CD4-positive, alpha-beta T cell treated with Interleukin-4 for 1 hour (primary cell): ENCODE measurements at regions not wholly inside any gene's neighbourhood (a gene's known extent, or its start where the extent isn't known, plus 50 kb on each side); places are given as distances from the start of the nearest gene placed in this dataset.
"Not testable (repeated sequence)": the region's sequence is repeated elsewhere in the genome, so short reads cannot be mapped to it uniquely, and the experiment has no call there.

ENCODE experiments used
- DNase-seq, 2 donors: peaks; one replicate each; pipeline ENCODE4 v3.0.0-alpha.2; 2020 to 2022

- DNase-seq: no peak
These were observed 156.6 kb downstream of the UNC5CL start for GRCh38 chr6:40882323-40882997.

- DNase-seq: no peak
These were observed 157.5 kb downstream of the UNC5CL start for GRCh38 chr6:40881501-40881900.

- DNase-seq: no peak
These were observed 158.1 kb downstream of the UNC5CL start for GRCh38 chr6:40880906-40881305.

DNA sequence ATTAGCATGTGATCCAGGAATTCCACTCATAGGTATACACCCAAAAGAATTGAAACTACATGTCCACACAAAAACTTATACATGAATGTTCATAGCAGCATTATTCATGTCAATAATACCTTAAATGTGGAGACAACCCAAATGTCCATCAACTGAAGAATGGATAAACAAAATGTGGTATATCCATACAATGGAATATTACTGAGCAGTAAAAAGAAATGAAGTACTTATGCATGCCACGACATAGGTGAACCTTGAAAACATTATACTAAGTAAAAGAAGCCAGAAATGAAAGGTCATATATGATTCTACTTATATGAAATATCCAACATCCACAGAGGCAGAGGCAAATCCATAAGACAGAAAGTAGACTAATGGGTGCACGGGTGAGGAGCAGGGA lies 159.9 kb downstream of the UNC5CL start:
- DNase-seq: no peak

GRCh38 chr6:40877362-40877761 lies 161.7 kb downstream of the UNC5CL start:
- no peak for DNase-seq

DNA sequence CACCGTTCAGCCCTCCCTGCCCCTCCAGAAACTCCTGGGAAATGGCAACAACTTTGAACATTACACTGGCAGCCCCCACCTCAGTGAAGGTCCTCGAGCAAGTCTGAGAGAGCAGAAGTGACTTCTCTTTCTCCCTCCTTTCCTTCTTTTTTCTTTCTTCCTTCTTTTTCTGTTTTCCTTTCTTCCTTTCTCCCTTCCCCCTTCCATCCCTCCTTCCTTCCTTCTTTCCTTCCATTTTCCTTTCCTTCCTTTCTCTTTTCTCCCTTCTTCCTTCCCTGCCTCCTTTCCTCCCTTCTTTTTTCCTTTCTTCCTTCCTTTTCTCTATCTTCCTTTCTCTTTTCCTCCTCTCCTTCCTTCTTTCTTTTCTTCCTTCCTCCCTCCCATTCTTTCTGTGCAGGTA lies 162.7 kb downstream of the UNC5CL start:
- no peak for DNase-seq

GRCh38 chr6:40874495-40874894 lies 164.5 kb downstream of the UNC5CL start:
- DNase-seq: no peak

GRCh38 chr6:40871424-40871823 lies 167.6 kb downstream of the UNC5CL start:
- DNase-seq: no peak

DNA sequence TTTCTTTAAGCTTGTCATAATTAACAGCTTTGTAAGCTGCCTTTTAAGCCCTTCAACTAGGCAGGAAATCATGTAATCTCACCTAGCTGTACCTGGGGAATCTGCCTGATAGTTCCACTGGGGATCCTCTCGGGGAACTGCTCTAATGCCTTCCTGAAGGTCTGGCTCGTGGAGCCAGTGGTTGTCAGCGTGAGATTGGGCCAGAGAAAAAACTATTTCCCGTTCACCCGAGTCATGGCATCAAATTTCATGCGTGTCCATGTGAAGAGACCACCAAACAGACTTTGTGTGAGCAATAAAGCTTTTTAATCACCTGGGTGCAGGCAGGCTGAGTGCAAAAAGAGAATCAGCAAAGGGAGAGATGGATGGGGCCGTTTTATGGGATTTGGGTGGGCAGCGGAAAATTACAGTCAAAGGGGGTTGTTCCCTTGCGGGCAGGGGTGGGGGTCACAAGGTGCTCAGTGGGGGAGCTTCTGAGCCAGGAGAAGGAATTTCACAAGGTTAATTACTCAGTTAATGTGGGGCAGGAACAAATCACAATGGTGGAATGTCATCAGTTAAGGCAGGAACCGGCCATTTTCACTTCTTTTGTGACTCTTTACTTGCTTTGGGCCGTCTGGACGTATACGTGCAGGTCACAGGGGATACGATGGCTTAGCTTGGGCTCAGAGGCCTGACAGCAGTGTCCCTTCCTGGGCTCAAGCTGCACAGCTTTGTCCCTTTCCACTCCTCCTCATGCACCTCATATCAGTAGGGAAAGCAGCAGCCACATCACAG lies 170.7 kb downstream of the UNC5CL start:
- not testable (repeated sequence) for DNase-seq

GRCh38 chr6:40867527-40867926 lies 171.5 kb downstream of the UNC5CL start:
- not testable (repeated sequence) for DNase-seq

- not testable (repeated sequence) for DNase-seq
These were observed 173.8 kb downstream of the UNC5CL start for GRCh38 chr6:40865259-40865658.

DNA sequence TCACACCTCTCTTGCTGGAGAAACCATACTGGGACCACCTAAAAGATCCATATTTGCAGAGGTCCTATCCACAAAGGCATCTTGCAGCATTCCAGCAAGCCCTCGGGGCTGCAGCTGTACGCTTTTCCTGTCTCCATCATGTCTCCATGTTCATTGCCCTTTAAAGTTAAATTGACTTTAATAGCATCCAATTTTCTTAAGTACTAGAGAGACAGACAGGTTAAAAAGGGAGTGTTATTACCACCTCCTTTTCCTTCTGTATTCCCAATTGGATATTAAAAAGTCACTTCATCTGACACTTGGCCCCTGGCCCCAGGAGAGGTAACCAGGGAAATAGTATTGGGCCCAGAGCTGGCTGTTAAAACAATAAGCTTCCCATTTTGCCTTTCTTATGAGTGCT lies 178.6 kb downstream of the UNC5CL start:
- DNase-seq: no peak

DNA sequence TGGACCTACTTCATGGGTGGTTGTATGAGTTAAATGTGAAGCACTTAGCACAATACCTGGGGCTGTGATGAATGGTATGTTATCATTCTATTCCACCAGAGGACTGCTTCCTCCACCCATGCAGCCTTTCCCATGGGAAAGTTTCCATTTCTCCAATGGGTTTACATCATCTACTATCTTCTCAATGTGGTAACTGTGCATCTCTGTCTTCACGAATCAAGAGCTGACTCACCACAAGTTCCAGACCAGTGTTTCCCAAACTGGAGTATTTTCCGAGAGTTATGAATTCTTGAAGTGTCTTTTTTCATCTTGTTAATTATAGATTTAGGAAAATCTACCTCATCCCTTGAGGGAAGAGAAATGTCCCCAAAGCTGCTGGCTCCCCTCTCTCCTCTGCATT lies 182.8 kb downstream of the UNC5CL start:
- DNase-seq: no peak

DNA sequence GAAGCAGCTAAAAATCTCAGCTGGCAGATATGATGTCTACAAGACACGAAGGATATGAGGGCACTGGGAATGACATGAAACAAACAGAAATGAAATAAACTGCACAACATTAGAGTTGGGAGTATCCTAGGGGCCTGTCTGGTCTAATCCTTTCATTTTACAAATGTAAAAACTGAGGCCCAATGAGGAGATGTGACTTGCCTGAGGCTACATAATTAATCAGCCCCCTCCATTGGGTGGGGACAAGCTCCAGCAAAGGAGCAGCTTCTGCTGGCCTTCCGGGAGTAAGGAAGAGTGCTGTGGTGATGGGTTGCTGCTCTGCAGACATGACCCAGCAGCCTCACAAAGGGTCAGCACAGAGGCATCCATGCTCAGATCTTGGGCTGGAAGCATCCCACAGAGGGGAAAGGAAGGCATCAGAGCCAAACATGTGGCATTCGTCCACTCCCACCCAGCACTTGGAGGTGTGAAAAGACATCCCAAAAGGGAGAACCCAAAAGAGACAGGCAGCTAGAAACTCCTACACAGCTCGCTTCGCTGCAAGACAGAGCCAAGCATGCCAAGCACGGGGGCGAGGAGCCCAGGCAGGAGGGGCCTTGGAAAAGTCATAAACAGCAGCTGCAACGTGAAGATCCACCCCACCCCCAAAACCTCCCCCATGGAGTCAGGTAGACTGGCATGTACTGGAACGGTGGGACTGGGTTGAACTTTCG lies 183.7 kb downstream of the UNC5CL start:
- DNase-seq: no peak

DNA sequence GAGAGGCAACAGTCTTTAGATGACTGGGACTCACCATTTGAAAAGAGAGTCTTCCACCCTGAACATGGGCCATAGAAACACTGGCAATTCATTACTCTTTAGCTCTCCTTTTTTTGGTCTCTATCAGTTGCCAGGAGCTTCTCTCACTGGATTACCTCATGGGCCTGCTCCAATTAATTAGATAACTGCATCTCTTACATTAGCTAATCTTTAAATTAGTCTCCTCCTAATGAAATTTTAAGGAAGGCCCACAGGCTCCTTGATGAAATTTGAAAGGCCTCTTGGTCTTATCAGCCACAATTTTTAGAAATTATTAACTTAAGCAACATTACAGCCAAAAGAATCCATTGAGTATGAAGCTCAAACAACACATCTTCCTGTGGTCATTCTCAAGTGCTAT lies 184.4 kb downstream of the UNC5CL start:
- DNase-seq: no peak

GRCh38 chr6:40852779-40853373 lies 186.1 kb downstream of the UNC5CL start:
- DNase-seq: no peak

DNA sequence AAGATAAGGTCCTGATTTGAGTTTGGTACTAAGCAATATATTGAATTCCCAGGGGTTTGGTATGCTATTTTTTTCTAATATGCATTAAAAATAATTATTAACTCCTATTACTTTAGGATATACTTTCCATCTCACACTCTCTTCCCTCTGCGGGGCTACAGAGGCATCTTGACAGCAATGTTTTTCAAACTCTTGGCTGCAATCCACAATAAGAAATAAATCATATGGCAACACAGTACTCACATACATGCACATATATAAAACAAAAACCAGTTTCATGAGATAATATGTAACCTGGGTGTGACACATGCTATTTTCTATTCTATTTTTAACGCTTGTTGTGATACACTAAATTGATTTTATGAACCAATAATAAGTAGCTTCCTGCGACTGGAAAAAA lies 189.5 kb downstream of the UNC5CL start:
- DNase-seq: no peak

GRCh38 chr6:40848868-40849514 lies 190.0 kb downstream of the UNC5CL start:
- DNase-seq: no peak

DNA sequence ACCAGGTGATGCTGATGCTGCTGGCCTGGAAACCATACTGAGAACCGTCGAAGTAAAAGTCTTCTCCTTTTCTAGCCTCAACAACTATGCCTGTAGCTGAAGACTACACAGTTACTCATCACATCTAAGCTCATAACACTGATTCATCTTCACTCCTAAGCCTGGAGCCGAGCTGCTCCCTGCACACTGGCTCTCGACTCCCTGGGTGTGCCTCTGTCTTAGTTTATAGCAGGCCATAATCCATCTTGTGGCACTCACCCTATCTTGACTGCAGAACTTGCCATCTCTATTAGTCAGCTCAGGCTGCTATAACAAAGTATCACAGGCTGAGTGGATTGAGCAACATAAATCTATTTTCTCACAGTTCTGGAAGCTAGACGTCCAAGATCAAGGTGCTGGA lies 191.0 kb downstream of the UNC5CL start:
- no peak for DNase-seq

DNA sequence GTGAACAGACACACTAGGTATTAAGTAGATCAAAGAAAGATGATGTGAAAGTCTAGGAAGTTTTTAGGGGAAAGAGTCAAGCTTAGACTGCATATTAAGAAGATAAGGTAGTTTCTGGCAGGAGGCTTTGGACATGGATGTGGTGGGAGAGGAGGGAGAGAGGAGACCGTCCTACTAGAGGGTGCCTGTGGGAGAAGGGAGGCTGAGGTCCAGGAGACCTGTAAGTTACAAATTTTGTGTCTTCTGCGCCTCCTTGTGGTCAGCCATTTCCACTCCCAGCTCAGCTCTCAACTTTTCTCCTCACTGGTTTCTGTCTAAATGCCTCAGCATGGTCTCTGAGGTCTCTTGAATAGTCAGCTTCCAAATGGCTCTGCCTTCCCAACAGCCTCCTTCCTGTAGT lies 193.5 kb downstream of the UNC5CL start:
- DNase-seq: no peak

- no peak for DNase-seq
These were observed 194.8 kb downstream of the UNC5CL start for GRCh38 chr6:40844246-40844645.

DNA sequence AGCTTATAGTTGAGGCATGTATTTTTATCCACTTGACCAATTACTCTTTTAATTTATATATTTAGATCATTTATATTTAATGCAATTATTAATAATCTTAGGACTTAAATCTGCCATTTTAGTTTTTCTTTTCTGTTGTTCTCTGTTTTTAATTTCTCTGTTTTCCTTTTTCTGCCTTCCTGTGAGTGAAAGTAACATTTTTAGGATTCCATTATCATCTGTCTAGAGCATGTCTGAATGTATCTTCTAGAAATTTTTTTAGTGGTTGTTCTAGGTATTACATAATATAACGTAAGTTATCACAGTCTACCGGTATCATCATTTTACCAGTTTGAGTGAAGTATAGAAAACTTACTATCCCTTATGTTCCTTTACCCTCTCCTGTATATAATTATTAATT lies 197.3 kb downstream of the UNC5CL start:
- no peak for DNase-seq

DNA sequence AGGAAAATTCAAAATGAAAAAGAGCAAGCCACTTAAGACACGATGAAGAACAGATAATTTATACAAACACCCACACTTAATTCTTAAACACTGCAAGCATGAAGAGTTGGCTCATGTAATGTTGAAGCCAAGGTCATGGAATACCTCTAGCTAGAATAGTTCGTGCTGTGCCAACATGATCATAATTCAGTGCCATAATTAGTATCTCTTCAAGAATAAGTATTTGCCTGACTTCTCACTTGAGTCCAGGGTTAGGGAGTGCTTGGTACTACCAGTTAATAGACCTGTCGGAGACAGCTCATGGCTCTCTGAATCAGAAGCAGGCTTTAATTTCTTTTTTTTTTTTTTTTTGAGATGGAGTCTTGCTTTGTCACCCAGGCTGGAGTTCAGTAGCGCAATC lies 206.3 kb downstream of the UNC5CL start:
- DNase-seq: no peak
